ENCODE measurements at regions not wholly inside any gene's neighbourhood (a gene's known extent, or its start where the extent isn't known, plus 50 kb on each side); places are given as distances from the start of the nearest gene placed in this dataset.

- TF ChIP-seq, protein P1, sequence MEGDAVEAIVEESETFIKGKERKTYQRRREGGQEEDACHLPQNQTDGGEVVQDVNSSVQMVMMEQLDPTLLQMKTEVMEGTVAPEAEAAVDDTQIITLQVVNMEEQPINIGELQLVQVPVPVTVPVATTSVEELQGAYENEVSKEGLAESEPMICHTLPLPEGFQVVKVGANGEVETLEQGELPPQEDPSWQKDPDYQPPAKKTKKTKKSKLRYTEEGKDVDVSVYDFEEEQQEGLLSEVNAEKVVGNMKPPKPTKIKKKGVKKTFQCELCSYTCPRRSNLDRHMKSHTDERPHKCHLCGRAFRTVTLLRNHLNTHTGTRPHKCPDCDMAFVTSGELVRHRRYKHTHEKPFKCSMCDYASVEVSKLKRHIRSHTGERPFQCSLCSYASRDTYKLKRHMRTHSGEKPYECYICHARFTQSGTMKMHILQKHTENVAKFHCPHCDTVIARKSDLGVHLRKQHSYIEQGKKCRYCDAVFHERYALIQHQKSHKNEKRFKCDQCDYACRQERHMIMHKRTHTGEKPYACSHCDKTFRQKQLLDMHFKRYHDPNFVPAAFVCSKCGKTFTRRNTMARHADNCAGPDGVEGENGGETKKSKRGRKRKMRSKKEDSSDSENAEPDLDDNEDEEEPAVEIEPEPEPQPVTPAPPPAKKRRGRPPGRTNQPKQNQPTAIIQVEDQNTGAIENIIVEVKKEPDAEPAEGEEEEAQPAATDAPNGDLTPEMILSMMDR (IDR thresholded peaks at IDR 0.05 in 2 of 3, conservative IDR thresholded peaks at IDR 0.05 in 1 of 3; ENCODE audit: borderline replicate concordance in 1 of 3, insufficient read depth in 1 of 3, low read depth in 2 of 3, low read length in 2 of 3): no peak
- TF ChIP-seq POLR2A (IDR thresholded peaks at IDR 0.05; ENCODE audit: borderline replicate concordance, extremely low read depth, insufficient read depth, insufficient read length) (no peak), SP1 (IDR thresholded peaks at IDR 0.05; ENCODE audit: low read depth) (no peak)
Observed at GRCh38 chr15:70521576-70522322, 241.6 kb downstream of the UACA start.
